ENCODE measurements at regions not wholly inside any gene's neighbourhood (a gene's known extent, or its start where the extent isn't known, plus 50 kb on each side); places are given as distances from the start of the nearest gene placed in this dataset.

DNA sequence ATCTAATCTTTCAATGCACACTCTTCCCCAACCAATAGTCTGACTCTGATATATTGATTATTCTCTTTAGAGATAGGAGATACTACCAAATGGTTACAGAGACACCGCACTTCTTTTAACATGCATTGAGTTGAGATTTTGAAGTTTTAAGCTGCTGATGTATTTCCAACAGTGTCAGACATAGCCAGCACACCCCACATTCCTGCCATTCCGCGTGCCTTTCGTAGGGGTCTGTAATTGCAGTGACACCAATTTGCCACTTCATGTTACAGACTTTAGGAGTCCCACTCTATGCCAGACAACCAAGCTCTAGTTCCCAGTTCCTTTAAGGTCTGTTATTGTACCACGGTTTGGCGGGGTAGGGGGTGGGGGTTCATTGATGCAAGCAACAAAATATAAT is 618.2 kb upstream of the FRG1 start:
- DNase-seq (ENCODE audit: low read depth, low spot score) = no peak

DNA sequence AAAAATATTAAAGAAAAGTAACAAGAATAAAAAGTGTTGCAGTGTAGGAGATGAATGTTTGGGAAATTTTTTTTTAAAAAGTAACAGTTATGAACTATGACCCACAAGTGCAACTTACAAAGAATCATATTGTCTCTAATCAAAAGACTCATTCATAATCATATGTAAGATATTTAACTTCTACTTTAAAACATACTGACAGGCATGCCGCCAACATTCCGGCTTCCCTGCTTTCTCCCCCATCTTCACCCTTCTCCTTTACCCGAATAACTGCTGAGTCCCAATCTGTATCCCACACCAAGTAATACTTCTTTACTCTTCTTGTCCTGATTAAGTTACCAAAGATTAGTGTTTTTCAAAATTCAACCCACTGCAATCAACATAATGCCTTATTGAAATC is 598.8 kb upstream of the FRG1 start:
- no peak for DNase-seq (ENCODE audit: low read depth, low spot score)

DNA sequence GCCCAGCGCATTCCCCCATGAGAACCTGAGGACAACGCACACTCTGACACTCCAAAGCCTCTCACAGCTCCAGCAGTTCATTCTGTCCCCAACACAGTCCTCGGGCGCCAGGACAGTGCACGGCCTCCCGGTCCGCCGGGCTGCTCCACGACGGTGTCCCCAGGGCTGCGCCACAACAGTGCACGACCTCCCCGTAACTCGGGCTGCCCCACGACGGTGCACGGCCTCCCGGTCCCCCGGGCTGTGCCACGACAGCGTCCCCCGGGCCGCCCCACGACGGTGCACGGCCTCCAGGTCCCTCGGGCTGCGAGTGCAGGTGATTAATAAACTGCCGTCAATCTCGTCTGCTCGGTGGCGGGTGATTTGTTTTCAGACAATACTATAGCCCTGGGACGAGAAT is 585.1 kb upstream of the FRG1 start:
- no peak for DNase-seq (ENCODE audit: low read depth, low spot score)

DNA sequence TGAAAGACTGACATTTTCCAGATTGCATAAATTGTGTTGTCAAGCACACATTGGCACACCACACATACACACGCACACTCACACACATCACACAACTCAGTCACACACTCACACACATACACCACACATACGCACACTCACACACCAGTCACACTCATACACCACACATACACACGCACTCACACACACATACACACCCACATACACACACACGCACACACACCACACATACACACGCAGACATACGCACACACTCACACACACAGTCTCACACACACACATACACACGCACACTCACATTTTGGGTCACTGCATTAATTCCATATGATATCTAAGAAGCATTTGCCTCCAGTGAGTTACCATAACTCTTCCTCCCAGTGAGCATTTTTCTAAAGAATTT is 578.3 kb upstream of the FRG1 start:
- DNase-seq (ENCODE audit: low read depth, low spot score) = no peak

DNA sequence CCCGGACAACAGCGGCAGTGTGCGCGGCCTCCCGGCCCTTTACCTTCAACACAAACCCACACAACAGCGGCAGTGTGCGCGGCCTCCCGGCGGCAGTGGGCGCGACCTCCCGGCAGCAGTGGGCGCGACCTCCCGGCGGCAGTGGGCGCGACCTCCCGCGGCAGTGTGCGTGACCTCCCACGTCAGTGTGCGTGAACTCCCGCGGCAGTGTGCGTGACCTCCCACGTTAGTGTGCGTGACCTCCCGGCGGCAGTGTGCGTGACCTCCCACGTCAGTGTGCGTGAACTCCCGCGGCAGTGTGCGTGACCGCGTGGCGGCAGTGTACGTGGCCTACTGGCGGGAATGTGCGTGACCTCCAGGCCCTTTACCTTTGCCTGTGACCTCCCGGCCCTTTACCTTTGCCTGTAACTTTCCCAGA is 576.6 kb upstream of the FRG1 start:
- no peak for DNase-seq (ENCODE audit: low read depth, low spot score)

DNA sequence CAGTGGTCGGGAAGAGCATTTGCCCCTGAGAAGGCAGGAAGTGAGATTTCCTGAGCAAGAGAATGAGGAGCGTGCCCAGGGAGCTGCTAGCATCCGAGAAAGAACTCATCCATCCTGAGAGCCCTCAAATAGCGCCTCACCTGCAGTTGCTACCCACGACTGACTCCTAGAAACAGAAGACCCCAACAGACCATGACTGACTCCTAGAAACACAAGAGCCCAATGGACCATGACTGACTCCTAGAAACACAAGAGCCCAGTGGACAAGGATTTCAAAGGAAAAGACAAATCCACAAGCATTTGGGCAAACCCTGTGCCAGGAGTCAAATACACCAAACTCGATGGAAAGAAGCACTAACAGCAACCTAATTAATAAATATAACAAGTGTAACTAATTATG is 575.2 kb upstream of the FRG1 start:
- no peak for DNase-seq (ENCODE audit: low read depth, low spot score)

DNA sequence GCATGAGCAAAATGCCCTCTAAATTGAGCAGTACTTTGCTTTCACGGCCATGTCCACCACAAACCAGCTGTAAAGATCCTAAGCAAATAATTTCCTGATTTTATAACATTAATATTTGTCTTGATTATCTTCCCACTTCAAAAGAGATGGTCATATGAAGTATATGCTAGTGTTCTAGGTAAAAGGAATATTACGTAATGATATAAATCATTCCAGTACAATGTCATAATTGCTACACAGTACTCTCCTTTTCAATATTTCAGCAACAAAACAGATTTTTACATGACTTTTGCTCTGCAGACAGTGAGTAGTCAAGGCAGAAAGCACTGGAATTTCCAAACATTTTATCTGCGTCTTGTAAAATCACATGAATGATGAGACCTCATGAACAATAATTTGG is 572.8 kb upstream of the FRG1 start:
- no peak for DNase-seq (ENCODE audit: low read depth, low spot score)

DNA sequence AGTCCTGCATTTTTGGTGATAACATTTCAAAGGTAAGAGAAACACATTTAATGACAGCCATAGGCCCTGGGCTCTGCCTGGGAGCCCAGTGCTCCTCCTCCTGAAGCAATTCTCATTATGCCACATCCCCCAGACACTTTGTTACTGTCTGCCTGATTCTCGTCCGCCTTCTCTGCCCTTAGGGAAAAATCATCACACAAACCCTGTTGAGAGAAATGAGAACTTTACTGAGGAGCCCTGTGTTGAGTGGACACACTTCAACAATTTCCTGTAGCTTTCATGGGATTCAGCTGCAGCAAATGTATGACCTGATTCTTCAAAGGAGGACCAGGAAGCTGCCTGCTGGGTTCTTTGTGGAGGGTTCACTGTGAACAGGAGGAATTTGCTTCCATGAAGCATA is 566.5 kb upstream of the FRG1 start:
- DNase-seq (ENCODE audit: low read depth, low spot score) = no peak

DNA sequence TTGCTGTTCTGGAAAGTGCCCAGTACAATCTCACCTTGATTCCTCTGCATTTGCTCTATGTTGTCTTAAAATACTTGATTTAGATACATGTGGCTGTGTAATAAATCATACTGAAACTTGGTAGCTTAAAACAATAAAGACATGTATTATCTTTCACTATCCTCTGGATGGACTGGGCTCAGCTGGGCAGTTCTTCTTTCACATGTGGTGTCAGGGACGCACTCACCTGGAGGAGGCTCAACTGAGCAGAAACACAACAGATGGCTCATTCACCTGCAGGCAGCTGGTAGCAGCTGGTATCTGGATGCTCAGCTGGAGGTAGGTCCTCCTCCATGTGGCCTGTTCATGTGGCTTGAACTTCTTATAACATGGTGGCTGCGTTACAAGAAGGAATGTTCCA is 563.8 kb upstream of the FRG1 start:
- no peak for DNase-seq (ENCODE audit: low read depth, low spot score)

DNA sequence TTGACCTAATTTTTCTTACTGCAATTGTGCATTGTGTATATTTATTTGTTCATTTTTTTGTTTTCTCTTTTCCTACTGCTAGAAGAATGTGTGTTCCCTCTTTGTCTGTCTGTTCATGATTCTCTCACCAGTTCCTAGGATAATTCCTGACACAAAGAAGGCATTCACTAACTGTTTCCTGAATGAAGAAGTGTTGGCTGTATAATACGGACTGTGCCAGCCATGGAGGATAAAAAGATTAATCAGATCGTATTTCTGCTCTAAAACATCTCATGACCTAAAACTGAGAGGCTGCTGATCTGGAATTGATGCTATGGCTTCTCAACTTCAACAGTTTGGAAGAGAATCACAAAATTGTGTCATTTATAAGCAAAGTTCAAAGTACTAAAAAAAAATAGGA is 563.1 kb upstream of the FRG1 start:
- DNase-seq (ENCODE audit: low read depth, low spot score) = no peak

DNA sequence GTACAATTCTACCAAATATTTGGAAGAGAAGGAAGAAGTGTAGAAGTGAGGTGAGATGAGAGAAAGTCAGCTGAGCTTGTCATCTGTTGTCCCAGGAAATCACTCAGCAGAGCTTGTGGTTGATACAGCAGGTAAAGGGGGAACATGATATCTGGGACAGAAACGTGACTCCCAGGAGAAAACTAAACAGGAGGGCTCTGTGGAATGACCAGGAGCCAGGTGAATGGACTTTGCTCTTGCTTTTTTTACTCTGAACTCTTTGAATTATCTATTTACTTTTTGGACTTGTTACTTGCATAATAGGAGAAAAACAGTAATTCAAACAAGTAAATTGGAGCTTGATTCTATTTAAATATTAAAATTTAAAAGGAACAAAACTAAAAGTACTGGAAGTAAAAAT is 555.6 kb upstream of the FRG1 start:
- no peak for DNase-seq (ENCODE audit: low read depth, low spot score)

DNA sequence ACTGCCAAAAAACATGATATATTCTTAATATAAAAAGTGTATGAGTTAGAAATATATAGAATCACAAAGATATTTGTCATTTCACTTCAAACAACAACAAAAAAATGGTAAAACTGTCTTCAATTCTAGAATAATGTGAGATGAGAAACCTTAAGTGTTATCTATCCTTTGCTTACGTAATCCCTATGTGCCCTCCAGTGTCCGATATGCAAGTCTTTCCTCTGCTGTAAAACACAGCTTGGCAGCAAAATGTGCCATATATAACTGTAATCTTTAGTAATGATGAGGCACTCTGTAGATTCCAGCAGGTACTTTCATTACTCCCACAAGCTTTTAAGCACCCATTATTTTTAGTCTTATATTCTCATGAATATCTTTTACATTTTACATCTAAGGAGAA is 555.1 kb upstream of the FRG1 start:
- no peak for DNase-seq (ENCODE audit: low read depth, low spot score)

DNA sequence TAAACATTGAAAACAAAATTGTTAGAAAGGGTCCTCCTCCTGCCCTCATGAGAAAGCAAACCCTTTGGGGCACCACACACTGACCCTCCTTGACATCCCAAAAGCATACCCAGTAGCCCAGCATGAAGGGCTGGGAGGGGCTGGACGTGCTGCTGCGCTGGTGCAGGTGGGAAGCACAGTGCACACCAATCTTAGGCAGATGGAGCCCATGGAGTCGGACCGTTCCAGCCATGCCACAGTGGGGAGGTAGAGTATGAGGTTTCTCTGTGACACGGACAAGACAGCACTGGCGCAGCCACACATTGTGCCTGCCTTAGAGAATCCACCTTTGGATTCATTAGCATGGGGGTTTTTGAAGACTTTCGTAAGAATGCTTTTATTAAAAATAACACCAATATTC is 544.2 kb upstream of the FRG1 start:
- DNase-seq (ENCODE audit: low read depth, low spot score) = no peak

DNA sequence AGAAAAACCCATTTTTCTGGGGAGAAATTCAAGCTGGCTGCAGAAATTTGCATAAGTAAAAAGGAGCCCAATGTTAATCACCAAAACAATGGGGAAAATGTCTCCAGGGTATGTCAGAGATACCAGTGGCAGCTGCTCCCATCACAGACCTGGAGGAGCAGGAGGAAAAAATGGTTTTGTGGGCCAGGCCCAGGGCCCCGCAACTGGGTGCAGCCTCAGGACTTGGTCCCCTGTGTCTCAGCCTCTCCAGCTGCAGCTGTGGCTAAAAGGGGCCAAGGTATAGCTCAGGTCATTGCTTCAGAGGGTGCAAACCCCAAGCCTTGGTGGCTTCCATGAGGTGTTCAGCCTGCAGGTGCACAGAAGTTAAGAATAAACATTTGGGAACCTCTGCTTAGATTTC is 536.4 kb upstream of the FRG1 start:
- no peak for DNase-seq (ENCODE audit: low read depth, low spot score)

DNA sequence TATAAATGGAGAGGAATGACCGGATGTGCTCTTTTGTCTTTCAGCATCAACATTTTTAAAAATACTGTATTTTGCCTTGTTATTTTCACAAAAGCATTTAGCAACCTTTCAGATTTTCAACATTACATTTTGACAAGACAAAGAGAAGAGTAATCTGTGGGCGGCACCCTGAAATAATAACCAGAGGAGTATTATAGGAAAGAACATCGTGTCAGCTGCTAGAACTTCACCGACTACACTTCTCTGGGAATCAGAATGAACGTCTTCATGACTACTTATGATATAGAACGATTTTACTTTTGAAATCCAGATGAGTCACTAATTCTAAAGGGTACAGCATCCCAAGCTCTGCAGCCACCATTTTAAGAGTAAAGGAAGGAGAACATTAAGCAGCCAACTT is 531.5 kb upstream of the FRG1 start:
- no peak for DNase-seq (ENCODE audit: low read depth, low spot score)

DNA sequence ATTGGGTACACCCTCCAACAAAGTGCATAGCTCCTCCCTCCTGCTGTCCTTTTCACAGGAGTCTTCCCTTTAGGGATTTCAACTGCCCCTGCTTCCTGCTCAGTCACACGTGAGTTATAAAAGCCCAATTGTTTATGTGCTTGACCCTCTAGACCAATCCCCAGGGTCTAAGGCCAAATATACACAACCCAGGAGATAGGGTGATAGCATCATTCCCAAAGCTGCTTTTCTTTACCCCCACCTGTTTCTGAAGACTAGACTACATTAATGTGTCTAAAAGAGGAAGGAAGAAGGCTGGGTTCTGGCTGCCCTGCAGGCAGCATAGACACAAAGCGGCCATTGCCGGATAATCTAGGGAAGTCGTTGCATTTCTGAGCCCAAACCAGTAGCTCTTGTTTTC is 526.7 kb upstream of the FRG1 start:
- no peak for DNase-seq (ENCODE audit: low read depth, low spot score)

DNA sequence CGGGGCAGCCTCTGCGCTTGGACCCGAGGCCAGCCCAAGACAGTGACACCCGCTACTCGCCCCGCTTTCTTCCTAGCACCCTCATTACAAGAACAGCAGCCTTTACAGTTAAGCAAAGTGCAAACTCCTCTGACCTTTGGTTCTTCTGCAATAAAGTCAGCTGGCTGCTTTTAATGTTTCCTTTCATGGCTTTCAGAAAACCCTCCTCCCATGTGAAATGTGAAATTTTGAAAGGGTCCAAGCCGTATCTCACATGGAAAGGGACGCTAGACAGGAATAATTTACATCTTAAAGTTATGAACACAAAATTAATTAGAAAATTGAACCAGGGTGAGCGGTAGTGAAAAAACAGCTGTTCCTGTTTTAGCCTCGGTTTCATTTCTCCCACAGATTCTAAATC is 520.1 kb upstream of the FRG1 start:
- no peak for DNase-seq (ENCODE audit: low read depth, low spot score)

DNA sequence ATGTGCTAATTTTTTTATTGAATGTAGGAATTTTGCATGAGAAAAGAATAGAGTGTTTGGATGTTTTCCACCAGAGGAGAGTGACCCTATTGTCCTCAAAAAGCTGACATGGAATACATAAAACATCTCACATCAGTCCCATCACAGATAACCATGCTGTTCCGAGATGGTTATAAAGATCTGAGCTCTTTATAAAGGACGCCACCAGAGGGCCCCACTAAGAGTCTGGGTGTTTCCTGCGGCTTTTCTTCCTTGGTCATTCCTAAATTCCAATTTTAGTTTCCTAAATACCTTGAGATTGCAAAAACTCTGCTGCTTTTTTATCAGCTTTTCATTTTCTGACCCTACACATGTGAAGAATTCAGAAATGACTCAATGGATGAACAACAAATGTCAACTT is 504.5 kb upstream of the FRG1 start:
- no peak for DNase-seq (ENCODE audit: low read depth, low spot score)

DNA sequence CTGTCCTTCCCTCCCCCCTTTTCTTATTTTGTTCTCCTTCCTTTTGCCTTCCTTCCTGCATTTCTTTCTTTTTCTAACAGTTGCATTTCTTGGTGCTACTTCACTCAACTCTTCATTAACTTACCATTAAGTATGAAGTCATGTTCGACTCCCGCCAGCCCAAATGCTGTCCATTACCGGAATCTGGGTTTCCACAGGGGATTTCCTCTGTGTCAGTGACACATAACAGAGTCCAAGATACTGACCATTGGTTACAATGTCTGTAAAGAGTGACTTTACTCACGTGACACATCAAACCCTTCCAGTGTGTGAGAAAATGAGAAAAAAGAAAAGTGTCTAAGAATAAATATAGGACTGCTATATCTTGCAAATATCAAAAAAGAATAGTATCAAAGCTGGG is 500.0 kb upstream of the FRG1 start:
- DNase-seq (ENCODE audit: low read depth, low spot score) = no peak

DNA sequence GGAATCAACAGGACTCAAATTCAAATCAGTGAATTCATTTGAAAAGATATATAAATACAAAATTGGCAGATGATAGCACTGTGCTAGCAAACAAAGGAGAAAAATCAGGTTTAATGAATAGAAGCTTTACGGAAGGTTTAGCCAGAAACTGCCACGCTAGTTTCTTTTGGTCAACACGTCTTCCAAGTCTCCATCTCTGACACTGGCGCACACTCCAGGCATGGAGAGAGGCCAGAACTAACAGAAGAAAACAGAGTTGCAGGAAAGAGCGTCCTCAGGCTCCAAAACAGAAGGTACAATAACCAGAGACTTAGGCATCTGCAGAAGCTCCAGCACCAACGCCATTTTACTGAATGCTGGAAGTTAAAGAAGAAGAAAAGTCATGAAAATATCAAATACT is 497.3 kb upstream of the FRG1 start:
- no peak for DNase-seq (ENCODE audit: low read depth, low spot score)

DNA sequence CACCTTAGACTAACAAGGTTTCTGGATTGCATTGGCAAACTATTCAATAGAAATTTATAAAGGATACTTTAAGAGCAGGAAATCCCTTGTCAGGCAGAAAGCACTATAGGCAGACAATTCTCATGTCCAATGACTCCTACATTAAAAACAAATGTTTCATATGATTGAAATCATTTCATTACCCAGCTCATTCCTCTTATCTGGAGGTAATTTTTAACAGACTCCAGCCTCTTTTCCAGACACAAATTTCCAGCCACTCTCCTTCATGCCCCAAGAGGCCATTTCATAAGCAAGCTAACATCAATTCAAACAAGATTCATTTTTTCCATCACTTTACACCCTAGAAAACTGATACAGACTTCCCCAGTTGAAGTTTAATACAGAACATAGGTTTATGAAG is 495.1 kb upstream of the FRG1 start:
- no peak for DNase-seq (ENCODE audit: low read depth, low spot score)

DNA sequence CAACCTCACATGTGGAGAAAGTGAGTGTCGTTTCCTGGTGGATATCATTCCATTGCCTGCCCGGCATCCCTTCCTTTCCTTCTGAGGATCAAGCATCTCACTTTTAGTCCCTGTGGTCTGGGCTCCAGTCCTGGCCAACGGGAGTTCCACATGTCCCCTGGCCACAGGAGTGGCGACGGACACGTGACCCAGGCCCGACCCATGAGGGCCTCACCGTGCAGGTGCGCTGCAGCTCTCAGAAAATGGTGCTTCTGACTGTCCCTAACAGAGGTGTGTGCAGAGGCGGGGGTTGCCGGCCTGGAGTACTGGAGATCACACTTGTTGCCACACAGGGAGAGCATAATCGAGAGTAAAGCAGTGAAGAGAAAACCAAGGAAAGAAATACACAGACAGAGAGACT is 476.9 kb upstream of the FRG1 start:
- DNase-seq (ENCODE audit: low read depth, low spot score) = no peak

DNA sequence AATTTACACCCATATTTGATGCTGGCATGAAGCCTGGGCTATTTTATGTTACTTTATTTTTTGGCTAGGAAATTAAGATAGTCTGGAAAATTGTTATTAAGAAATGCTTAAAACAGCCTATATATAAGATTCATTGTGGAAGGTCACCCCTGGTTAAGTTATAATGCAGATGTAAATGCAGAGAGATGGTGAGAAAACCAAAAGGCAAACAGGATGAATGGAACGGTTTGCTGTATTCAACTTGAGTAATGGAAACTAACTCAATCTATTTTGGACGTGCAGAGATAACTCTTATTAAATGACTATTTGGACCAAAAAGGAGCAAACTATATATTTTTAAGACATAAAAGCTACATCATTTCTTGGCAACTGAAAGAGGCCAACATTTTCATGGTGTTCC is 446.3 kb upstream of the FRG1 start:
- no peak for DNase-seq (ENCODE audit: low read depth, low spot score)

DNA sequence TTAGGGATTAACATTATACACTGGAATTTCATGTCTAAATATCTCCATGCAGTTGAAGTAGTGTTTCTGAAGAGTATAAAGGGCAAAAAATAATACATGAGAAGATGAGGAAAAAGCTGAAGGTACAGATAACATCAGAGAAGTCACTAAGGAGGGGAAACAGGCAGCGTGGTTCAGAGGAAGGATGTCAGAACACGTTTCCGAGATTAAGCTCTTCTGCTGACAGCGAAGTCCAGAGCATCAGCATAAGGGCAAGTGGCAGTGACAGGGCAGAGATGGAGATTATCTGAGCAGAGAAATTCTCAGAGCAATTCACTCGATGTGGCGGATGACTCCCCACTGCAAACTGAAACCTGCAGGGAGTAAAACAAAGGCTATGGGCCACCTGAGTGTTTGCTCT is 443.2 kb upstream of the FRG1 start:
- DNase-seq (ENCODE audit: low read depth, low spot score) = no peak

DNA sequence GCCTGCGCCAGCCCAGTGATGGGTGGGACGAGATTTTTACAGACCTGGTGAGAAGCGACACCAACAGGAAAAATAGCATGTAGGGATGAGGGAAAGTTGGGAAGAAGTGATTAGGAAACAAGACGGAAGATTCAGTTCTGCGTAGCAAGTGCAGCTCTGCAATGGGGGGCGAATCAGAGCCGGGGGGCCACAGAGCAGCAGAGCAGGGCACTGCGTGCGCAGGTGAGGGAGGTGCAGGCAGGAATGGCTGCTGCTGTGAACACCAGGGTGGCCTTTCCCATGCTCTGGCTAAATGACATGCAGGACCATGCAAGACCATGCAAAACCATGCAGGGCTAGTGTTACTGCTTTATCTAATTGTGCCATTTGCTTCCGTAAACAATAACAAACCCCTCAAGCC is 442.7 kb upstream of the FRG1 start:
- no peak for DNase-seq (ENCODE audit: low read depth, low spot score)
